Activated T-helper 2 cell treated with anti-CD3 and anti-CD28 coated beads, Interferon-gamma antibody, Interleukin-2, Interleukin-4, amounts not matched to agents 10 μg/mL and 5 μg/mL and 100 μg/mL, durations not matched to agents 14 hours and 24 hours and 36 hours (primary cell): ENCODE measurements at regions not wholly inside any gene's neighbourhood (a gene's known extent, or its start where the extent isn't known, plus 50 kb on each side); places are given as distances from the start of the nearest gene placed in this dataset.
"Not testable (repeated sequence)": the region's sequence is repeated elsewhere in the genome, so short reads cannot be mapped to it uniquely, and the experiment has no call there.

Experiments used
- DNase-seq: peaks from one replicate; pipeline ENCODE4 v3.0.0; 2021; ENCODE audit warnings: low spot score
- H3K27ac Mint-ChIP-seq: one replicate; pipeline ENCODE4 v1.8.0; 2021; ENCODE audit warnings: mixed read lengths
- H3K27me3 Mint-ChIP-seq: one replicate; pipeline ENCODE4 v1.8.0; 2021; ENCODE audit warnings: low read depth, mixed read lengths
- H3K36me3 Mint-ChIP-seq: one replicate; pipeline ENCODE4 v1.8.0; 2021; ENCODE audit warnings: low read depth, mixed read lengths
- H3K4me1 Mint-ChIP-seq: one replicate; pipeline ENCODE4 v1.8.0; 2021; ENCODE audit warnings: low read depth, mixed read lengths
- H3K4me3 Mint-ChIP-seq: one replicate; pipeline ENCODE4 v1.8.0; 2021; ENCODE audit warnings: low read depth, mild to moderate bottlenecking, moderate library complexity, mixed read lengths
- H3K9me3 Mint-ChIP-seq: one replicate; pipeline ENCODE4 v1.8.0; 2021; ENCODE audit warnings: mixed read lengths
- intact Hi-C: fragments of 100-400 bp; cut with micrococcal nuclease; formaldehyde crosslinking; loops from one replicate; pipeline ENCODE4 v1.15.1; 2023

DNA sequence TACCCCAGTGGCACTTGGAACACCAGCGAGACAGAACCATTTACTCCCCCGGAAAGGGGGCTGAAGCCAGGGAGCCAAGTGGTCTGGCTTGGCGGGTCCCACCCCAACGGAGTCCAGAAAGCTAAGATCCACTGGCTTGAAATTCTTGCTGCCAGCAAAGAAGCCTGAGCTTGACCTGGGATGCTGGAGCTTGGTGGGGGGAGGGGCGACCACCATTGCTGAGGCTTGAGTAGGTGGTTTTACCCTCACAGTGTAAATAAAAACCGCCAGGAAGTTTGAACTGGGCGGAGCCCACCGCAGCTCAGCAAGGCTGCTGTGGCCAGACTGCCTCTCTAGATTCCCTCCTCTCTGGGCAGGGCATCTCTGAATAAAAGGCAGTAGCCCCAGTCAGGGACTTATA is 62.8 kb downstream of the RPS24 start:
- H3K9me3 Mint-ChIP-seq: peaks cover 26% of the 10 kb centered on the region
- intact Hi-C loops, DNase-seq, H3K27ac Mint-ChIP-seq, H3K36me3 Mint-ChIP-seq, H3K27me3 Mint-ChIP-seq, H3K4me3 Mint-ChIP-seq, H3K4me1 Mint-ChIP-seq: not testable (repeated sequence)

DNA sequence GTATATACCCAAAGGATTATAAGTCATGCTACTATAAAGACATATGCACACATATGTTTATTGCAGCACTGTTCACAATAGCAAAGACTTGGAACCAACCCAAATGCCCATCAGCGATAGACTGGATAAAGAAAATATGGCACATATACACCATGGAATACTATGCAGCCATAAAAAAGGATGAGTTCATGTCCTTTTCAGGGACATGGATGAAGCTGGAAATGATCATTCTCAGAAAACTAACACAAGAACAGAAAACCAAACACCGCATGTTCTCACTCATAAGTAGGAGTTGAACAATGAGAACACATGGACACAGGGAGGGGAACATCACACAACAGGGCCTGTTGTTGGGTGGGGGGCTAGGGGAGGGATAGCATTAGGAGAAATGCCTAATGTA is 68.9 kb downstream of the RPS24 start:
- DNase-seq: not testable (repeated sequence)

DNA sequence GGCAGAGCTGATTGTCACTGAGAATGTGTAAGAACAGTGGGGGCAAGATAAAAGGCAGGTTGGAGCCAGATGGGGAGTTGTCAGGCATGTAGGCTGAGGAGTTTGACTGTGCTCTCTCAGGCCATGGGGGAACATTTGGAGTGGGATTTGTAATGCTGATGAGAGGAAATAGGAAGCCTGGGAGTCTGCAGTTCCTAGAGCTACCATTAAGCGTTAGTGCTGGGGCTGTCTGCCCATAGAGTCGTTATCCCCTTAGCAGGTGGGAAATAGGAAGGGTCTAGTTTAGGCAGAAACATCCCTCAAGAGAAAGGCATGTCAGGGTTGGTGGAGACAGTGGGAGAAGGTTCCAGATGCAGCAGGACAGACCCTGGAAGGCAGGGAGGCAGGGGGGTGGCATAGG is 75.5 kb downstream of the RPS24 start:
- Mint-ChIP-seq H3K4me1 (no peaks in the 10 kb centered on the region), H3K36me3 (no peaks in the 10 kb centered on the region), H3K27ac (no peak overlapping the region), H3K9me3 (peaks cover 12% of the 10 kb centered on the region), H3K4me3 (no peak overlapping the region), H3K27me3 (peaks cover 7% of the 10 kb centered on the region)
- intact Hi-C loops: no loop called here
- DNase-seq: no peak

More for the DNA sequence above, 68.9 kb downstream of the RPS24 start:
- H3K4me1 Mint-ChIP-seq, H3K27ac Mint-ChIP-seq, H3K4me3 Mint-ChIP-seq, H3K36me3 Mint-ChIP-seq, intact Hi-C loops, H3K27me3 Mint-ChIP-seq: not testable (repeated sequence)
- H3K9me3 Mint-ChIP-seq: peaks cover 41% of the 10 kb centered on the region

DNA sequence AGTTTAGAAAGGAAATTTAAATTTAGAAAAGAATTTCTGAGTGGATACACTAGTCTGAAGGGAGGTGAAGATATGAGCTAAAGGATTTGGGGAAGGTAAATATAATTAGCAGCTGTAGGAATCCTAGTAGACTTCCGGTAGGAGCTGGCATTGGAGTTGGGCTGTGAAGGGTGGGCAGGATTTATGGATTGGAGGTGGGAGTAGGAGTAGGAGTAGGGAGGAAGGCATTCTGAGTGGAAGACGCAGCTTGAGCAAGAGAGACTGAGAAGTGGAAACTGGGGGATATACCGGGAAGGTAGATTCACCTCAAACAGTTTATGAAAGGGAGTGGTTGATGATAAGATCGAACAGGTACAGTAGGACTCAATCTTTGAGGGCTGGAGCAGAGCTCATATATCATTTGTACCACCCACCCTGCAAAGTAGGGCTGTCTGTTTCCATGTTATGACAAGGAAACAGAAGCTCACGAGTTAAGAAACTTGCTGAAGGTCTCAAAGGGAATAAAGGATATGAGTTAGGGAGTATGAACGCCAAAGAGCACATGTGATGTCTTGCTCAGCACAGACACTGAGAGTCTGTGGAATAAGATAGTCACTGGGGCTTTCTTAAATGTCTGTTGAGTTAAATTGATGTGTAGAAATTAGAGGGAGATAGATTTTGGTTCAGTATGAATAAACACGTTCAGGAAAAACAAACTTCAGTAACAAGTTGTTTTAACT is 81.6 kb downstream of the RPS24 start:
- no peak for DNase-seq
- intact Hi-C loops: no loop called here
- Mint-ChIP-seq H3K4me1 (no peaks in the 10 kb centered on the region), H3K36me3 (no peaks in the 10 kb centered on the region), H3K4me3 (no peak overlapping the region), H3K27ac (no peak overlapping the region), H3K9me3 (peaks cover 5% of the 10 kb centered on the region), H3K27me3 (peaks cover 15% of the 10 kb centered on the region)

DNA sequence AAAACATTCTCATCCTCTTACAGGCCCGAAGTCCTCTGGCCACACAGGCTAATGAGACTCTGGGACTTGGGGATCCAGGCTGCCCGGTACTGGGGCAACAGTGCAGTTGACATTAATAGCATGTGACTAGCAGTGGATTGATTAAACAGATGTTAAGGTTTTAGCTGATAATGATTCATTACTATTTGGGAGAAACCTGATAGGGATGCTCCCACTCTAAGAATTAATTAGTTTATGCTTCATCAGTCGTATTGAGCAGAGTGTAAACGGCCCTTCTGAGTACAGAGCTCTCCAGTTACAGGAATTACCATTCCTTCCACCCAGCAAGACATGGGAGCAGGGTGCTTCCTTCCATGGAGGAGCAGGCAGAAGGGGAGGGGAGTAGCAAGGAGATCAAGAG is 82.7 kb downstream of the RPS24 start:
- intact Hi-C loops: no loop called here
- Mint-ChIP-seq H3K36me3 (no peaks in the 10 kb centered on the region), H3K4me1 (no peaks in the 10 kb centered on the region), H3K9me3 (peaks cover 15% of the 10 kb centered on the region), H3K27me3 (peaks cover 15% of the 10 kb centered on the region), H3K27ac (no peak overlapping the region), H3K4me3 (no peak overlapping the region)
- no peak for DNase-seq

DNA sequence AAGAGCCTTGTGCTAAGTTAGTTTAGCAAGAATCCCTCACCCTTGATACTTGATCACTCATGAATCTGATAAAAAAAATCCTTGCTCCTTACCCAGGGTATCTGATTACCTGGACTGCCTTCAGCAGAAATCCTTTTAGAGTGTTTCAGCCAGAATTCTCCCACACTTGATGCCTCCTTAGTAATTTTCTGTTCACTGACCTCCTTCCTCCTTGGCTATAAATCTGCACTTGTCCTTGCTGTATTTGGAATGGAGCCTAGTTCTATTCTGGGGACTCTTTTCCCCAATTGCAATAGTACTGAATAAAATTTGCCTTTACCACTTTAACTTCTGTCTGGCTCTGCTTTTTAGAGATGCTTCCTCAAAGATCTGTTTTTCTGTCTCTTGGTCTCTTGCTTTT is 84.9 kb downstream of the RPS24 start:
- DNase-seq: no peak
- no peaks in the 10 kb centered on the region for H3K4me1 Mint-ChIP-seq
- no peak overlapping the region for H3K4me3 Mint-ChIP-seq
- H3K27me3 Mint-ChIP-seq: peaks cover 11% of the 10 kb centered on the region
- peaks cover 29% of the 10 kb centered on the region for H3K9me3 Mint-ChIP-seq
- H3K36me3 Mint-ChIP-seq: no peaks in the 10 kb centered on the region
- no peak overlapping the region for H3K27ac Mint-ChIP-seq
- intact Hi-C loops: no loop called here

DNA sequence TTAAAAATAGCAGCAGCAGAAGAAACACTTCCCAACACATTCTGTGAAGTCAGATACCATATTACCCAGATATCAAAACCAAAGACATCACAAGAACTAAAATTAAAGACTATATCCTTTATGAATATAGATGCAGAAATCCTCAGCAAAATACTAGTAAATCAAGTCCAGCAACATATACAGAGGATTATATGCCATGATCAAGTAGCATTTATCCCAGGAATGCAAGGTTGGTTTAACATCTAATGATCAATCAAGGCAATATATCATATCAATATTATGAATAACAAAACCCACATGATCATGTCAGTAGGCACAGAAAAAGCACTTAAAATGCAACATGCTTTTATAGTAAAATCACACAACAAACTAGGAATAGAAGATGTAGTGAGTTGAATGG is 88.1 kb downstream of the RPS24 start:
- DNase-seq: no peak
- Mint-ChIP-seq H3K9me3 (peaks cover 35% of the 10 kb centered on the region), H3K4me3 (no peak overlapping the region), H3K27ac (no peak overlapping the region), H3K27me3 (peaks cover 5% of the 10 kb centered on the region), H3K4me1 (no peaks in the 10 kb centered on the region), H3K36me3 (no peaks in the 10 kb centered on the region)
- intact Hi-C loops: no loop called here

DNA sequence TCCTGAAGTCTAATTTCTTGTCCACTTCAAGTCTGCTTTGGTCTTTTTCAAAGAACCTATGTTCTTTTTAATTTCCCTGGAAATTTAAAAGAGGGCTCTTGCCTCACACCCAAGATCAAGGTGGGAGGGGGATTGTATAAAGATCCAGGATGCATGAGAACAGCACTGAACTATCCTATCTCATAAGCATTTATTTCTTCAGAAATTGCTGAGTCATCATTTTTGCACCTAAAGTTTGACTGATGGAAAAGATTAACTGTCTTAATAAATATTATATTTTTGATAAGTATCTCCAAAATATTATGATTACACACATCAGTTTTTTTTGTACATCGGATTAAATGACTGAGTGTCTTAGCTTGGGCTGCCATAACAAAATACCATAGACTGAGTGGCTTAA is 90.5 kb downstream of the RPS24 start:
- DNase-seq: no peak
- no peaks in the 10 kb centered on the region for H3K36me3 Mint-ChIP-seq
- peaks cover 5% of the 10 kb centered on the region for H3K27me3 Mint-ChIP-seq
- peaks cover 35% of the 10 kb centered on the region for H3K9me3 Mint-ChIP-seq
- no peak overlapping the region for H3K4me3 Mint-ChIP-seq
- H3K27ac Mint-ChIP-seq: no peak overlapping the region
- H3K4me1 Mint-ChIP-seq: no peaks in the 10 kb centered on the region
- intact Hi-C loops: no loop called here

DNA sequence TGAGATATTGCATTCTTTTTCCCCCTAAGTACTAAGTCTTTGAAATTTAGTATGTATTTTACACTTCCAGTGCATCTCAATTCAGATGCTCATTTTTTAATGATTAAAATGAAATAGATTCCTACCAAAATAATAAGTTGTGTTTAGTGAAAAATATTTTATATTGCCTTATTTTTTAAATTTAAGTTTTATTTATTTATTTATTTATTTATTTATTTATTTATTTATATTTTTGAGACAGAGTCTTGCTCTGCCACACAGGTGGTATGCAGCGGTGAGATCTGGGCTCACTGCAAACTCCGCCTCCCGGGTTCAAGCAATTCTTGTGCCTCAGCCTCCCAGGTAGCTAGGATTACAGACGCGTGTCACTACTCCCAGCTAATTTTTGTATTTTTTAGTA is 95.5 kb downstream of the RPS24 start:
- Mint-ChIP-seq H3K27me3 (no peaks in the 10 kb centered on the region), H3K4me3 (no peak overlapping the region), H3K36me3 (no peaks in the 10 kb centered on the region), H3K9me3 (peaks cover 5% of the 10 kb centered on the region), H3K27ac (no peak overlapping the region), H3K4me1 (no peaks in the 10 kb centered on the region)
- intact Hi-C loops: no loop called here
- no peak for DNase-seq

DNA sequence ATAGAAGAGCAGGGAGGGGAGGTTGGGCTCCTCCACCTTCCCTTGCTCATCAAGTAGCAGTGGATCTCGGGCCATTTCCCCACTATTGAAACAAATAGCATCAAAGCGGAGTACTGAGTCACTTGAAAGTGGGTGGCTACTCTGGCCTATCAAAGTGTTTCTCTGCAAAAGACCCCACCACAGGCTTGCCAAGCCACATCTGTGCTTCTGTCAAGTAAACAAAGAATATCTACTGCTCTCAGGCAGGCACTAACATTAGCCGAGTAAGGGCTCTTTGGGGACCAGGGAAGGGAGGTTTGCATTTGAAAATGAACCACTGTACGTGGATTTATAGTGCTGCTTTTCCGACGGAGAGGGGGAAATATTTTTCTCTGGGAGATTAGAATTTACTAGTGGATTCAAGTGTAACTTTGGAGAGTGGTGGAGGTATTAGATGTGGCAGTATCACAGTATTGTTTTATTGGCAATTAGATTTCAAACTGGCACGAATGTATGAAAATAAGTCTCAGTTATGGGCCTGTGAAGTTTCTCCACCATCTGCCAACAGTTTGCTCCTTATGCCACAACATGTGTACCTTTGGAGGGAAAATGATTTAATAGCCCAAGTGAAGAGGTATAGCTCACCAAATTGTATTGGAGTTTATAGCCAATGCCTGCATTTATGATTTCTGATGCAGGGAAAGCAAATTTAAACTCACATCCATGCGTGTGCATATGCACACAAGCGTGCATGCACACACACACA is 97.5 kb downstream of the RPS24 start:
- no peak for DNase-seq

DNA sequence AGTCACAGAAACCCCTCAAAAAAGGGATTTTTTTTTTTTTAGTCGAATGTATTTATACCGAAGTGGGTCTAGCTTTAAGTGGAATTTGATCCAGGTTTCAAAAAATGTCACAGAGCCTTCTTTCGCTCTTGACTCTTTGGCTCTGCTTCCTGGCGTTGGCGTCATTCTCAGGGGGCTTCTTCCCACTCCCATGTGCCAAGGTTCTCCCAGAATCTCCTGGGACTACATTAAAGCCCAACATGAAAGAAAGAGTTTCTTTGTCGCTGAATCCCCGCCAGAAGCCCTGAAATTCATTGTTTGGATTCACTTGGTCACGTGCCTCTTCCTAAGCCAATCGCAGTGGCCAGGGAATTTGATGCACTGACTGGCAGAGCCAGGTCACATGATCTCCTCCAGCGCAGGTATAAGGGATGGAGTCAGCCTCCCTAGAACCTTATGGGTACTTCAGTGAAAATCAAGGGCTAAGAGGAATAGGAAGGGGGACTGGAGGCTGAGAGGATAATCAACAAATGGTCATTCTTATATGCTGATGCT is 101.2 kb downstream of the RPS24 start:
- intact Hi-C loops: loop anchor here (2.0 kb wide), 1 partner anchor 16 kb away; no protein-coding TSS in a partner anchor
- Mint-ChIP-seq H3K4me1 (peaks cover 13% of the 10 kb centered on the region), H3K36me3 (no peaks in the 10 kb centered on the region), H3K9me3 (no peaks in the 10 kb centered on the region), H3K4me3 (no peak overlapping the region), H3K27me3 (no peaks in the 10 kb centered on the region), H3K27ac (no peak overlapping the region)
- DNase-seq: no peak

More for the DNA sequence above, 97.5 kb downstream of the RPS24 start:
- intact Hi-C loops: no loop called here
- peaks cover 11% of the 10 kb centered on the region for H3K4me1 Mint-ChIP-seq
- H3K27me3 Mint-ChIP-seq: no peaks in the 10 kb centered on the region
- no peak overlapping the region for H3K27ac Mint-ChIP-seq
- no peak overlapping the region for H3K4me3 Mint-ChIP-seq
- H3K36me3 Mint-ChIP-seq: no peaks in the 10 kb centered on the region
- H3K9me3 Mint-ChIP-seq: no peaks in the 10 kb centered on the region

DNA sequence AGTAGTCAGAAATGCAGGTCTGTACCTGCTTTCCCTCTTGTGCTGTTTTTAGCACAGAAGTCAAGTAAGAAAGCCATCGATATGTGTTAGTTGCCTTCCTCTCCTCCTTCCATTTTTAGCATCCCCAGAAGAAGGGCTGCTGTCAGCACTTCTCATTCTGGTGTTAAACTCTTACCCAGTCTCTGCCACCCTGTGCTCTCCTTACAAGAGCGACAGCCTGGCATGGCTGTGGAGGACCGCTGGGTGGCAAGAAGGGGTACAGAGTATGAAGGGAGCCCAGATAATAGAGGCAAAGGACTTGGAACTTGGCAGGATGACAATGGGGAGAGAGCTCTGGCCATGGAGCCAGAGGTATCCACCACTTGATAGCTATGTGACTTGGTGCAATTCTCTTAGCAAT is 103.5 kb downstream of the RPS24 start:
- Mint-ChIP-seq H3K9me3 (no peaks in the 10 kb centered on the region), H3K27ac (no peak overlapping the region), H3K36me3 (no peaks in the 10 kb centered on the region), H3K27me3 (no peaks in the 10 kb centered on the region), H3K4me1 (peaks cover 14% of the 10 kb centered on the region), H3K4me3 (no peak overlapping the region)
- intact Hi-C loops: no loop called here
- no peak for DNase-seq

DNA sequence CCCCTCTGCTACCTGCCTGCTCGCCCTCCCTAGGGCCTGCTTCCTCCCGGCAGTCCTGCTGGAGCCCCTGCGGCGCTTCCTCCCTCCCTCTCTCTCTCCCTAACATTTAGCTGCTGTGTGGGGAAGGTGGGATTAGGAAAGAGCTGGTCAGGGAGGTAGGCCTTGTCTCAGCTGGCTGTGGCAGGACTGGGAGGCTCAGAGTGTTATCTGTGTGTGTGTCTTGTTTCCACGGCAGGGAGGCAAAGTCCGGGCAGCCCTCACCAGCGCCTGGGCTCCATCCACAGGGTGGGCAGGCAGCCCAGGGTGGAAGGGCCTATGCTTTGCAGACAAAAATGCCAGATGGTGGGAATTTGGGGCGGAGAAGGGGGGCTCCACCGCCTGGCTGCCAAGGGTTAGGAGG is 105.7 kb downstream of the RPS24 start:
- intact Hi-C loops: no loop called here
- no peak overlapping the region for H3K4me3 Mint-ChIP-seq
- no peak for DNase-seq
- H3K4me1 Mint-ChIP-seq: peaks cover 14% of the 10 kb centered on the region
- no peak overlapping the region for H3K27ac Mint-ChIP-seq
- H3K9me3 Mint-ChIP-seq: peaks cover 4% of the 10 kb centered on the region
- no peaks in the 10 kb centered on the region for H3K27me3 Mint-ChIP-seq
- no peaks in the 10 kb centered on the region for H3K36me3 Mint-ChIP-seq
